Neural crest cell (in vitro differentiated cells): ENCODE measurements at regions not wholly inside any gene's neighbourhood (a gene's known extent, or its start where the extent isn't known, plus 50 kb on each side); places are given as distances from the start of the nearest gene placed in this dataset.

Experiments used
- DNase-seq: peaks from one replicate; pipeline ENCODE4 v3.0.0; 2021; ENCODE audit warnings: low read depth, mixed read lengths, low spot score
- H3K27ac Mint-ChIP-seq: one replicate; pipeline ENCODE4 v1.8.0; 2021; ENCODE audit warnings: mild to moderate bottlenecking, mixed read lengths; ENCODE audit not compliant: unreplicated experiment
- H3K27me3 Mint-ChIP-seq: 2 replicates; pipeline ENCODE4 v1.8.0; 2021; ENCODE audit warnings: low read depth, mild to moderate bottlenecking, mixed read lengths
- H3K36me3 Mint-ChIP-seq: 2 replicates; pipeline ENCODE4 v1.8.0; 2021; ENCODE audit warnings: low read depth, mild to moderate bottlenecking, mixed read lengths
- H3K4me1 Mint-ChIP-seq: 2 replicates; pipeline ENCODE4 v1.8.0; 2021; ENCODE audit warnings: mixed read lengths
- H3K4me3 Mint-ChIP-seq: one replicate; pipeline ENCODE4 v1.8.0; 2021; ENCODE audit warnings: mild to moderate bottlenecking, mixed read lengths
- H3K9me3 Mint-ChIP-seq: 2 replicates; pipeline ENCODE4 v1.8.0; 2021; ENCODE audit warnings: mixed read lengths
- CTCF ChIP-seq: fragments of 200-600 bp; sonication (generic); conservative IDR thresholded peaks from 2 replicates; pipeline ENCODE4 v1.5.0; 2021; ENCODE audit warnings: antibody characterized with exemption, mild to moderate bottlenecking

GRCh38 chr6:94050515-94050914 lies 631.2 kb upstream of the EPHA7 start:
- no peak for TF ChIP-seq CTCF
- Mint-ChIP-seq H3K4me1 (peaks cover 60% of the 10 kb centered on the region), H3K4me3 (no peak overlapping the region), H3K27me3 (no peaks in the 10 kb centered on the region), H3K27ac (no peak overlapping the region), H3K36me3 (no peaks in the 10 kb centered on the region), H3K9me3 (peaks cover 5% of the 10 kb centered on the region)
- DNase-seq, result no peak

- Mint-ChIP-seq H3K27me3 (no peaks in the 10 kb centered on the region), H3K9me3 (peaks cover 5% of the 10 kb centered on the region)
Observed at GRCh38 chr6:94049001-94049400, 629.6 kb upstream of the EPHA7 start.

GRCh38 chr6:94045099-94045829 lies 625.9 kb upstream of the EPHA7 start:
- DNase-seq, result peak; percentile 10
- peak overlapping the region; percentile 86 for H3K27ac Mint-ChIP-seq
- H3K4me1 Mint-ChIP-seq, result peaks cover 48% of the 10 kb centered on the region
- H3K4me3 Mint-ChIP-seq, result peak overlapping the region; percentile 76
- peaks cover 5% of the 10 kb centered on the region for H3K9me3 Mint-ChIP-seq
- H3K27me3 Mint-ChIP-seq, result no peaks in the 10 kb centered on the region
- TF ChIP-seq CTCF, result no peak
- peaks cover 5% of the 10 kb centered on the region for H3K36me3 Mint-ChIP-seq

More at GRCh38 chr6:94049001-94049400, 629.6 kb upstream of the EPHA7 start:
- DNase-seq, result no peak
- no peaks in the 10 kb centered on the region for H3K36me3 Mint-ChIP-seq
- H3K27ac Mint-ChIP-seq, result peak overlapping the region; percentile 28
- no peak overlapping the region for H3K4me3 Mint-ChIP-seq
- peaks cover 61% of the 10 kb centered on the region for H3K4me1 Mint-ChIP-seq
- no peak for TF ChIP-seq CTCF

- Mint-ChIP-seq H3K36me3 (peaks cover 8% of the 10 kb centered on the region), H3K27ac (no peak overlapping the region), H3K27me3 (no peaks in the 10 kb centered on the region), H3K9me3 (peaks cover 9% of the 10 kb centered on the region), H3K4me1 (peaks cover 35% of the 10 kb centered on the region), H3K4me3 (no peak overlapping the region)
- DNase-seq, result no peak
- TF ChIP-seq CTCF, result no peak
Observed at GRCh38 chr6:94041945-94042709, 622.8 kb upstream of the EPHA7 start.

GRCh38 chr6:94036024-94036423 lies 616.7 kb upstream of the EPHA7 start:
- Mint-ChIP-seq H3K27me3 (no peaks in the 10 kb centered on the region), H3K4me1 (peaks cover 3% of the 10 kb centered on the region), H3K4me3 (no peak overlapping the region), H3K9me3 (peaks cover 17% of the 10 kb centered on the region), H3K36me3 (peaks cover 16% of the 10 kb centered on the region), H3K27ac (no peak overlapping the region)
- TF ChIP-seq CTCF, result no peak
- DNase-seq, result no peak
